ENCODE measurements at regions not wholly inside any gene's neighbourhood (a gene's known extent, or its start where the extent isn't known, plus 50 kb on each side); places are given as distances from the start of the nearest gene placed in this dataset.

DNA sequence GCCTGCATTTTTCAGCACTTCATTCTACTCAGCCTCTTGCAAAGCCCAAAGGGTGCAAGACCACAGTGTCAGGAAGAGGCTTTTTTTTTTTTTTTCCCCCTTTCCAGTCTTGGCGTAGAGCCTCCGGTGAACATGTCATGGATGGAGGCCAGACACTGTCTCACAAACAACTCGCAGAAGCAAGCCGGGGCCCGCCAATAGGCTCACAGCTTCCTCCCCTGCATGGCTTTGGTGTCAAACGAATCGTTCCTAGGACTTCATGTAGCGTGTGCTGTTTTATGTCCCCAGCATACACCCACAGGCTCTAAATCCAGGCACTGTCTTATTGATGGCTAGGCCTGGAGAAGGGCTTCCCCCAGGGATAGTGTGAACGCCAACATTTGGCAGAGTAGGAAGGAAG, 457.7 kb upstream of the MAF start:
- H3K27me3 ChIP-seq (ENCODE audit: control insufficient read depth, insufficient read depth, low read length): no peaks in the 10 kb centered on the region
- no TSS peak for BruUV-seq (replicated peaks)
- DNase-seq (ENCODE audit: low read depth, low spot score): no peak
- intact Hi-C loops (cut with micrococcal nuclease; ENCODE audit: unreplicated experiment) (no loop called here), in situ Hi-C loops (cut with HindIII; ENCODE audit: low pct_unique_long_range_greater_than_20kb, low sequenced_read_pairs) (no loop called here)
- TF ChIP-seq, protein P1, sequence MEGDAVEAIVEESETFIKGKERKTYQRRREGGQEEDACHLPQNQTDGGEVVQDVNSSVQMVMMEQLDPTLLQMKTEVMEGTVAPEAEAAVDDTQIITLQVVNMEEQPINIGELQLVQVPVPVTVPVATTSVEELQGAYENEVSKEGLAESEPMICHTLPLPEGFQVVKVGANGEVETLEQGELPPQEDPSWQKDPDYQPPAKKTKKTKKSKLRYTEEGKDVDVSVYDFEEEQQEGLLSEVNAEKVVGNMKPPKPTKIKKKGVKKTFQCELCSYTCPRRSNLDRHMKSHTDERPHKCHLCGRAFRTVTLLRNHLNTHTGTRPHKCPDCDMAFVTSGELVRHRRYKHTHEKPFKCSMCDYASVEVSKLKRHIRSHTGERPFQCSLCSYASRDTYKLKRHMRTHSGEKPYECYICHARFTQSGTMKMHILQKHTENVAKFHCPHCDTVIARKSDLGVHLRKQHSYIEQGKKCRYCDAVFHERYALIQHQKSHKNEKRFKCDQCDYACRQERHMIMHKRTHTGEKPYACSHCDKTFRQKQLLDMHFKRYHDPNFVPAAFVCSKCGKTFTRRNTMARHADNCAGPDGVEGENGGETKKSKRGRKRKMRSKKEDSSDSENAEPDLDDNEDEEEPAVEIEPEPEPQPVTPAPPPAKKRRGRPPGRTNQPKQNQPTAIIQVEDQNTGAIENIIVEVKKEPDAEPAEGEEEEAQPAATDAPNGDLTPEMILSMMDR (IDR thresholded peaks at IDR 0.05): no peak
- TF ChIP-seq TCF7L2 (IDR thresholded peaks at IDR 0.05; ENCODE audit: low read depth, low read length) (no peak), SIN3A (IDR thresholded peaks at IDR 0.05; ENCODE audit: borderline replicate concordance, insufficient read depth, low read depth, low read length) (no peak), POLR2AphosphoS5 (IDR thresholded peaks at IDR 0.05; ENCODE audit: low read depth, low read length) (no peak)
- TF ChIP-seq, protein P2, sequence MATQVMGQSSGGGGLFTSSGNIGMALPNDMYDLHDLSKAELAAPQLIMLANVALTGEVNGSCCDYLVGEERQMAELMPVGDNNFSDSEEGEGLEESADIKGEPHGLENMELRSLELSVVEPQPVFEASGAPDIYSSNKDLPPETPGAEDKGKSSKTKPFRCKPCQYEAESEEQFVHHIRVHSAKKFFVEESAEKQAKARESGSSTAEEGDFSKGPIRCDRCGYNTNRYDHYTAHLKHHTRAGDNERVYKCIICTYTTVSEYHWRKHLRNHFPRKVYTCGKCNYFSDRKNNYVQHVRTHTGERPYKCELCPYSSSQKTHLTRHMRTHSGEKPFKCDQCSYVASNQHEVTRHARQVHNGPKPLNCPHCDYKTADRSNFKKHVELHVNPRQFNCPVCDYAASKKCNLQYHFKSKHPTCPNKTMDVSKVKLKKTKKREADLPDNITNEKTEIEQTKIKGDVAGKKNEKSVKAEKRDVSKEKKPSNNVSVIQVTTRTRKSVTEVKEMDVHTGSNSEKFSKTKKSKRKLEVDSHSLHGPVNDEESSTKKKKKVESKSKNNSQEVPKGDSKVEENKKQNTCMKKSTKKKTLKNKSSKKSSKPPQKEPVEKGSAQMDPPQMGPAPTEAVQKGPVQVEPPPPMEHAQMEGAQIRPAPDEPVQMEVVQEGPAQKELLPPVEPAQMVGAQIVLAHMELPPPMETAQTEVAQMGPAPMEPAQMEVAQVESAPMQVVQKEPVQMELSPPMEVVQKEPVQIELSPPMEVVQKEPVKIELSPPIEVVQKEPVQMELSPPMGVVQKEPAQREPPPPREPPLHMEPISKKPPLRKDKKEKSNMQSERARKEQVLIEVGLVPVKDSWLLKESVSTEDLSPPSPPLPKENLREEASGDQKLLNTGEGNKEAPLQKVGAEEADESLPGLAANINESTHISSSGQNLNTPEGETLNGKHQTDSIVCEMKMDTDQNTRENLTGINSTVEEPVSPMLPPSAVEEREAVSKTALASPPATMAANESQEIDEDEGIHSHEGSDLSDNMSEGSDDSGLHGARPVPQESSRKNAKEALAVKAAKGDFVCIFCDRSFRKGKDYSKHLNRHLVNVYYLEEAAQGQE (IDR thresholded peaks at IDR 0.05; ENCODE audit: insufficient read depth in 1 of 2, low read depth in 2 of 2, low read length in 1 of 2): no peak
- H3K36me3 ChIP-seq (ENCODE audit: control insufficient read depth, insufficient read depth, low read length): no peaks in the 10 kb centered on the region
- no peak overlapping the region for H3K27ac ChIP-seq (ENCODE audit: low read length)
- no peak overlapping the region for H3K4me3 ChIP-seq (ENCODE audit: low read depth in 2 of 2, low read length in 2 of 2)
- CTCF ChIA-PET: no interaction called here
- no peaks in the 10 kb centered on the region for H3K4me1 ChIP-seq (ENCODE audit: control insufficient read depth, insufficient read depth, low read length)
- ATAC-seq: no peak
- POLR2A ChIA-PET: interaction anchor here (0.7 kb wide), 1 partner anchor 1848 kb away, joined by 4 read pairs; no protein-coding TSS in a partner anchor
- H3K9me3 ChIP-seq (ENCODE audit: control insufficient read depth, insufficient read depth, low read depth, low read length): no peaks in the 10 kb centered on the region

DNA sequence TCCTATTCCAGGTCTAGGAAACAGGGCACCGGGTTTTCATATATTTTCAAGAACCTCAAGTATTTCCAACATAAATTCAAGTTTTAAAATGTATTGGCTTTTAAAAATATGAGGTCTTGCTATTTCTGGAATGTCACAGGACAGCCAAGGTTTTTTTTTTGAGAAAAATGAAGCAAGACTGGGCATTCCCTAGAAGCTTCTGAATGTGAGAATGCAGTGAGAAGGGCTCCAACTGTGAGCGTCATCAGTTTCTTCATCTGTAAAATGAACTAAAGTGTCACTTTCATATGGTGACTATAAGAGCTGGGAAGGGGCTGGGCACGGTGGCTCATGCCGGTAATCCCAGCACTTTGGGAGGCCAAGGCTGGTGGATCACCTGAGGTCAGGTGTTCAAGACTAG, 455.8 kb upstream of the MAF start:
- no peaks in the 10 kb centered on the region for H3K27me3 ChIP-seq (ENCODE audit: control insufficient read depth, insufficient read depth, low read length)
- ChIA-PET CTCF (no interaction called here), POLR2A (no interaction called here)
- no peak overlapping the region for H3K4me3 ChIP-seq (ENCODE audit: low read depth in 2 of 2, low read length in 2 of 2)
- DNase-seq (ENCODE audit: low read depth, low spot score) (no peak), ATAC-seq (no peak)
- BruUV-seq (replicated peaks): no TSS peak
- intact Hi-C loops (cut with micrococcal nuclease; ENCODE audit: unreplicated experiment): no loop called here
- no peaks in the 10 kb centered on the region for H3K9me3 ChIP-seq (ENCODE audit: control insufficient read depth, insufficient read depth, low read depth, low read length)
- in situ Hi-C loops (cut with HindIII; ENCODE audit: low pct_unique_long_range_greater_than_20kb, low sequenced_read_pairs): no loop called here
- H3K36me3 ChIP-seq (ENCODE audit: control insufficient read depth, insufficient read depth, low read length): no peaks in the 10 kb centered on the region
- no peaks in the 10 kb centered on the region for H3K4me1 ChIP-seq (ENCODE audit: control insufficient read depth, insufficient read depth, low read length)
- H3K27ac ChIP-seq (ENCODE audit: low read length): no peak overlapping the region
- TF ChIP-seq POLR2AphosphoS5 (IDR thresholded peaks at IDR 0.05; ENCODE audit: low read depth, low read length) (no peak), TCF7L2 (IDR thresholded peaks at IDR 0.05; ENCODE audit: low read depth, low read length) (no peak), SIN3A (IDR thresholded peaks at IDR 0.05; ENCODE audit: borderline replicate concordance, insufficient read depth, low read depth, low read length) (no peak)
- TF ChIP-seq, protein P1 (IDR thresholded peaks at IDR 0.05): no peak
- TF ChIP-seq, protein P2 (IDR thresholded peaks at IDR 0.05; ENCODE audit: insufficient read depth in 1 of 2, low read depth in 2 of 2, low read length in 1 of 2): no peak
